HFFc6 (cell line): ENCODE measurements at regions not wholly inside any gene's neighbourhood (a gene's known extent, or its start where the extent isn't known, plus 50 kb on each side); places are given as distances from the start of the nearest gene placed in this dataset.

Source experiments
- DNase-seq: peaks from one replicate; pipeline ENCODE4 v3.0.0-alpha.2; 2018
- H3K27ac Mint-ChIP-seq: 2 replicates; pipeline ENCODE4 v1.8.0; 2020; ENCODE audit warnings: mild to moderate bottlenecking, mixed read lengths
- H3K27me3 Mint-ChIP-seq: 2 replicates; pipeline ENCODE4 v1.8.0; 2021; ENCODE audit warnings: mild to moderate bottlenecking, moderate library complexity, mixed read lengths; ENCODE audit not compliant: insufficient read depth
- H3K36me3 Mint-ChIP-seq: 2 replicates; pipeline ENCODE4 v1.8.0; 2021; ENCODE audit warnings: low read depth, mixed read lengths
- H3K4me1 Mint-ChIP-seq: 2 replicates; pipeline ENCODE4 v1.8.0; 2020; ENCODE audit warnings: low read depth, mixed read lengths
- H3K4me3 Mint-ChIP-seq: 2 replicates; pipeline ENCODE4 v1.8.0; 2020; ENCODE audit warnings: mild to moderate bottlenecking, moderate library complexity, mixed read lengths
- H3K9me3 Mint-ChIP-seq: 2 replicates; pipeline ENCODE4 v1.8.0; 2020; ENCODE audit warnings: mild to moderate bottlenecking, mixed read lengths
- TF ChIP-seq, protein P1 (sequence below): fragments of 200-600 bp; sonication (generic); IDR thresholded peaks from 2 replicates; pipeline ENCODE4 v1.5.0; 2021; ENCODE audit warnings: antibody characterized with exemption, mild to moderate bottlenecking

DNA sequence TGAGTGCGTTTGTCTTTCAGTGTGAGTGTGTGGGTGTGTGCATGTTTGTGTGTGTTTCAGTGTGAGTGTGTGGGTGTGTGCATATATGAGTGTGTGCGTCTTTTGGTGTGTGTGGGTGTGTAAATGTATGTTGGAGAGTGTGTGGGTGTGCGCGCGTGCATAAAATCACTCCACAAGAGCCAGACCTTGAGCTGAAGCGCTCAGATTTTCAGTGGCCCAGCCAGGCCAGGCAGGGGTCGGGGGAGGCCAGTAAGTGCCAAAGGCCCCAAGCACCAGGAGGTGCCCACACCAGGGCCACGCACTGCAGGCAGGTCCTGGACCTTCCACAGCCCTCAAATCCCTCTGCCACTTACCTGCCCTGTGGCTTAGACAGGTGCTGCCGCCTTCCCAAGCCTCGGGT, 184.0 kb downstream of the SOX9 start:
- Mint-ChIP-seq H3K36me3 (no peaks in the 10 kb centered on the region), H3K27me3 (peaks cover 21% of the 10 kb centered on the region), H3K4me1 (peaks cover 10% of the 10 kb centered on the region; the same call in 1 of the 2 replicates), H3K27ac (no peak overlapping the region), H3K4me3 (no peak overlapping the region), H3K9me3 (no peaks in the 10 kb centered on the region)
- DNase-seq, result no peak
- TF ChIP-seq, protein P1, sequence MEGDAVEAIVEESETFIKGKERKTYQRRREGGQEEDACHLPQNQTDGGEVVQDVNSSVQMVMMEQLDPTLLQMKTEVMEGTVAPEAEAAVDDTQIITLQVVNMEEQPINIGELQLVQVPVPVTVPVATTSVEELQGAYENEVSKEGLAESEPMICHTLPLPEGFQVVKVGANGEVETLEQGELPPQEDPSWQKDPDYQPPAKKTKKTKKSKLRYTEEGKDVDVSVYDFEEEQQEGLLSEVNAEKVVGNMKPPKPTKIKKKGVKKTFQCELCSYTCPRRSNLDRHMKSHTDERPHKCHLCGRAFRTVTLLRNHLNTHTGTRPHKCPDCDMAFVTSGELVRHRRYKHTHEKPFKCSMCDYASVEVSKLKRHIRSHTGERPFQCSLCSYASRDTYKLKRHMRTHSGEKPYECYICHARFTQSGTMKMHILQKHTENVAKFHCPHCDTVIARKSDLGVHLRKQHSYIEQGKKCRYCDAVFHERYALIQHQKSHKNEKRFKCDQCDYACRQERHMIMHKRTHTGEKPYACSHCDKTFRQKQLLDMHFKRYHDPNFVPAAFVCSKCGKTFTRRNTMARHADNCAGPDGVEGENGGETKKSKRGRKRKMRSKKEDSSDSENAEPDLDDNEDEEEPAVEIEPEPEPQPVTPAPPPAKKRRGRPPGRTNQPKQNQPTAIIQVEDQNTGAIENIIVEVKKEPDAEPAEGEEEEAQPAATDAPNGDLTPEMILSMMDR, result no peak

DNA sequence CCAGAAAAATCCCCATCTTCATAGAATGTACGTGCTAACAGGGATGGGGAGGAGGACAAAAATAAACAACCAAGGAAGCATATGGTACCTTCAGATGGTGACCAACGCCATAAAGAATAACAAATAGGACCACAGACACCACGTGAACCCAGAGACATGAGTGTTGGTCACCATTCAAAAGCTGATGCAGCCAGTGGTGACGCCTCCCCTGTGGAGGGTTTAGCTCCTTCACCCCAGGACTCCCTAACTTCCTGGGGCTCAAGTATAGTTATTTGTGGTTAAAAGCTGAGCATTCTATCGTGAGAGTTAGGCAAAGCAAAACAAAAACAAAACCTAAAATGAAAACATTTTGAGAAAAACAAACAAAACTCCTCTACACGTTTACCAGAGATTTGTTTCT, 184.7 kb downstream of the SOX9 start:
- Mint-ChIP-seq H3K9me3 (no peaks in the 10 kb centered on the region), H3K36me3 (no peaks in the 10 kb centered on the region), H3K27ac (no peak overlapping the region), H3K27me3 (peaks cover 20% of the 10 kb centered on the region), H3K4me3 (no peak overlapping the region), H3K4me1 (peaks cover 10% of the 10 kb centered on the region; the same call in 1 of the 2 replicates)
- TF ChIP-seq, protein P1, result no peak
- no peak for DNase-seq

DNA sequence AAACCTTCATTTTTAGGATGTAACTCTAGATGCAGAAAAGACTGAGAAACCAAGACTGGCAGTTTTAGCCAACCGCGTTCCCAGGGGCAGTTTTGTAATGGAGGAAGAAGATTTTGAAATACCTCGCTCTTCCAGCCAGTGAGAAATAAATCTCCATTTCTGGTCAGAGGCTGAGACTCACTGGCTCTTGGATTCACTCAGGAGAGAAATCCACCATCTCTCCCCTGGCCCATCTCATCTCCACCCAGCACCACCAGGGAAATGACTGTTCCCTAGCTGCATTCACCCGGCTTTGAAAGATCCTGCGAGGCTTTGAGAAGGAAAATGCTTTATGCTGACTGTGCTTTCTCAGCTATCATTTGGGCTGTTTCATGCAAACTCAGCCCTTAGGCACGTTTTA, 185.2 kb downstream of the SOX9 start:
- no peak overlapping the region for H3K27ac Mint-ChIP-seq
- H3K4me3 Mint-ChIP-seq, result 0 out of 2 replicates have a peak overlapping the region, but pooled peaks have one; percentile 17
- peaks cover 10% of the 10 kb centered on the region; the same call in 1 of the 2 replicates for H3K4me1 Mint-ChIP-seq
- H3K36me3 Mint-ChIP-seq, result no peaks in the 10 kb centered on the region
- peaks cover 20% of the 10 kb centered on the region for H3K27me3 Mint-ChIP-seq
- H3K9me3 Mint-ChIP-seq, result no peaks in the 10 kb centered on the region
- peak; percentile 12 for DNase-seq
- TF ChIP-seq, protein P1, result no peak

DNA sequence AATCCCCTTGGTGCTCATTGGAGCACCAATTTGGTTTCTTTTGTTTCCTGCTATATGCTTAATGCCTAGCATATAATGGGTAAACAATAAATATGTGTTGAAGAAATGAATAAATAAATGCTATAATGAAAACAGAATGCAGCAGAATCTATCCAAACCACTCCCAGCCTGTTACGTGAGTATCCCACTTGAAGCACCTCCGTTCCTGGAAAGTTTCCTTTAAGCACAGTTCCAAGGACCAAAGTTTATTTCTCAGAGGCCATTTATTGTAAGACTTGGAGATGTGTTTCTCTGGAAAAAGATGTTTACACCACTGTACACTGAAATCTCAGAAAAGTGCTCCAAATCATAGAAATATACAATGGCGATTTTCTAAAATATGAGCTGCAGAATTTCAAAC, 187.0 kb downstream of the SOX9 start:
- Mint-ChIP-seq H3K27ac (no peak overlapping the region), H3K4me1 (peaks cover 10% of the 10 kb centered on the region; the same call in 1 of the 2 replicates), H3K36me3 (no peaks in the 10 kb centered on the region), H3K9me3 (no peaks in the 10 kb centered on the region), H3K27me3 (peaks cover 14% of the 10 kb centered on the region), H3K4me3 (no peak overlapping the region)
- TF ChIP-seq, protein P1, result no peak
- DNase-seq, result no peak

DNA sequence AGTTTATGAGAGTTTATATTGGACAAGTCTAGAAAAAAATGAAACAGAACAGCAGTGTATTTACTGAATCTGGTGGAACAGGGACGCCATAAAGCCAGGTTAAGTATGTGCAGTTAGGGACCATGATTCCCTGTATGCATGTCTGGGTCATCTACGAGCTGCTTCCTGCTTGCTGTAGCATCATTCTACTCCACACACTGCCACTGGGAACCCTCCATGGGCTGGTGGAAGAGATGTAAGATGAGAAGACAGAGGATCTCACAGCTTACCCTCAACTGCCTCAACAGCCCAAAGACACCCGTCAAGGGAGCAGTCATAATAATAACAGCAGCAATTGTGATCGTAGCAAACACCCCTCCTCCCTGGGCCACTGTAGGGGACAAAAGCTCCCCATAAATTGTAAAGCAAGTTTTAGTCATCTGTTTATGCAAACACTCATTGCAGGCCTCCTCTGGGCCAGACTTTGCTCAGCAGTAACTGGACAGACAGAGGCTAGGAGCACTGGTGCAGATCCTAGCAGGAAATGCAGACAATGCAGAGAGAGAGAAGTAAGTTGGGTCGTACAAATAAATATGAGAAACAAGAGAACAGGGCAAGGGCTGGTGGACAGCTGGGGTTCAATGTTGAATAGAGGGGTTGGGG, 188.0 kb downstream of the SOX9 start:
- H3K36me3 Mint-ChIP-seq, result no peaks in the 10 kb centered on the region
- H3K4me1 Mint-ChIP-seq, result peaks cover 10% of the 10 kb centered on the region; the same call in 1 of the 2 replicates
- peaks cover 14% of the 10 kb centered on the region for H3K27me3 Mint-ChIP-seq
- no peak overlapping the region for H3K27ac Mint-ChIP-seq
- H3K4me3 Mint-ChIP-seq, result no peak overlapping the region
- TF ChIP-seq, protein P1, result no peak
- DNase-seq, result no peak
- H3K9me3 Mint-ChIP-seq, result no peaks in the 10 kb centered on the region
